IMR-90 (cell line): ENCODE measurements at regions not wholly inside any gene's neighbourhood (a gene's known extent, or its start where the extent isn't known, plus 50 kb on each side); places are given as distances from the start of the nearest gene placed in this dataset.

Experiments used
- ATAC-seq: fragments of 200-7000 bp; cut with Tn5 transposase; 2 replicates; pipeline ENCODE4 v1.9.1; 2020; ENCODE audit warnings: low read depth, mild to moderate bottlenecking, moderate library complexity
- BruUV-seq: library from RNA; stranded (reverse); fragments of 400-500 nt; replicated peaks from 2 replicates; lab custom pipeline; 2021; lab: Mats Ljungman, UMichigan
- CTCF ChIA-PET: fragments of 300-600 bp; formaldehyde crosslinking; extraction: SDS; loops from one replicate; lab custom pipeline; 2021; ENCODE audit warnings: antibody characterized with exemption; lab: Yijun Ruan, JAX
- POLR2A ChIA-PET: fragments of 300-600 bp; sonication (Branson Sonifier 250); formaldehyde crosslinking; loops from one replicate; lab custom pipeline; 2022; ENCODE audit warnings: antibody characterized with exemption; ENCODE audit not compliant: unreplicated experiment; lab: Charles Lee
- DNase-seq: peaks from one replicate; pipeline ENCODE4 v3.0.0; 2013
- H2AFZ ChIP-seq: replicated peaks from 2 replicates; pipeline ENCODE3; 2013; ENCODE audit warnings: low read length, mild to moderate bottlenecking; ENCODE audit not compliant: poor library complexity
- H2AK5ac ChIP-seq: 2 replicates; pipeline ENCODE4 v1.6.1; 2013; ENCODE audit warnings: low read depth, low read length, inconsistent platforms
- H2AK9ac ChIP-seq: replicated peaks from 2 replicates; pipeline ENCODE3; 2013; ENCODE audit warnings: mild to moderate bottlenecking, low read depth, low read length, moderate library complexity; ENCODE audit not compliant: poor library complexity
- H2BK120ac ChIP-seq: 2 replicates; pipeline ENCODE4 v1.6.1; 2013; ENCODE audit warnings: low read depth, low read length, inconsistent platforms
- H2BK15ac ChIP-seq: 3 replicates; pipeline ENCODE4 v1.6.1; 2013; ENCODE audit warnings: low read depth, low read length, inconsistent platforms
- H2BK20ac ChIP-seq: 2 replicates; pipeline ENCODE4 v1.6.1; 2013; ENCODE audit warnings: low read depth, mild to moderate bottlenecking, inconsistent platforms, low read length, moderate library complexity
- H2BK5ac ChIP-seq: 2 replicates; pipeline ENCODE4 v1.6.1; 2013; ENCODE audit warnings: mild to moderate bottlenecking, low read depth, low read length, inconsistent platforms; ENCODE audit not compliant: poor library complexity, severe bottlenecking
- H3K14ac ChIP-seq: replicated peaks from 2 replicates; pipeline ENCODE4 v1.6.1; 2013; ENCODE audit warnings: low read depth, low read length, inconsistent platforms
- H3K18ac ChIP-seq: 2 replicates; pipeline ENCODE4 v1.6.1; 2013; ENCODE audit warnings: low read depth, low read length, control low read depth
- H3K23ac ChIP-seq: 2 replicates; pipeline ENCODE4 v1.6.1; 2013; ENCODE audit warnings: low read depth, low read length, inconsistent platforms
- H3K27ac ChIP-seq: 2 replicates; pipeline ENCODE4 v1.5.1; 2013; ENCODE audit warnings: mild to moderate bottlenecking, control low read depth, low read length; ENCODE audit not compliant: insufficient read depth
- H3K27me3 ChIP-seq: 2 replicates; pipeline ENCODE4 v1.6.1; 2013; ENCODE audit warnings: low read length; ENCODE audit not compliant: control insufficient read depth, insufficient read depth
- H3K36me3 ChIP-seq: 2 replicates; pipeline ENCODE4 v1.6.1; 2013; ENCODE audit warnings: low read length, mixed read lengths; ENCODE audit not compliant: control insufficient read depth, insufficient read depth
- H3K4ac ChIP-seq: 2 replicates; pipeline ENCODE4 v1.6.1; 2013; ENCODE audit warnings: low read depth, low read length, inconsistent platforms
- H3K4me1 ChIP-seq: 2 replicates; pipeline ENCODE4 v1.6.1; 2013; ENCODE audit warnings: low read length, mixed read lengths; ENCODE audit not compliant: control insufficient read depth, insufficient read depth
- H3K4me2 ChIP-seq: 2 replicates; pipeline ENCODE4 v1.6.1; 2013; ENCODE audit warnings: low read depth, mild to moderate bottlenecking, control low read depth, low read length, moderate library complexity
- H3K4me3 ChIP-seq: 2 replicates; pipeline ENCODE4 v1.5.1; 2013; ENCODE audit warnings: low read depth, mild to moderate bottlenecking, control low read depth, low read length, moderate library complexity; ENCODE audit not compliant: insufficient read depth
- H3K56ac ChIP-seq: 2 replicates; pipeline ENCODE4 v1.6.1; 2013; ENCODE audit warnings: low read length, inconsistent platforms; ENCODE audit not compliant: insufficient read depth; ENCODE audit errors: extremely low read depth
- H3K79me1 ChIP-seq, 2 experiments: 2 replicates each; pipeline ENCODE4 v1.6.1; 2013; ENCODE audit warnings: low read length in 2 of 2, inconsistent platforms in 1 of 2, low read depth in 1 of 2
- H3K9ac ChIP-seq: 2 replicates; pipeline ENCODE4 v1.6.1; 2013; ENCODE audit warnings: low read depth, low read length, control low read depth
- H3K9me1 ChIP-seq: 2 replicates; pipeline ENCODE4 v1.6.1; 2013; ENCODE audit warnings: low read length, inconsistent platforms; ENCODE audit not compliant: insufficient read depth
- H3K9me3 ChIP-seq: 2 replicates; pipeline ENCODE4 v1.6.1; 2013; ENCODE audit warnings: low read length; ENCODE audit not compliant: control insufficient read depth, insufficient read depth
- H4K20me1 ChIP-seq: 2 replicates; pipeline ENCODE4 v1.6.1; 2013; ENCODE audit warnings: low read length, inconsistent platforms; ENCODE audit not compliant: insufficient read depth
- H4K5ac ChIP-seq: 2 replicates; pipeline ENCODE4 v1.6.1; 2013; ENCODE audit warnings: mild to moderate bottlenecking, low read depth, low read length, control low read depth
- H4K8ac ChIP-seq, 2 experiments: 2 replicates each; pipeline ENCODE4 v1.6.1; 2013; ENCODE audit warnings: low read depth in 2 of 2, low read length in 2 of 2, control low read depth in 1 of 2, inconsistent platforms in 1 of 2
- H4K91ac ChIP-seq: 2 replicates; pipeline ENCODE4 v1.6.1; 2013; ENCODE audit warnings: low read depth, low read length, inconsistent platforms; ENCODE audit not compliant: insufficient read depth
- BHLHE40 ChIP-seq: fragments of 150-350 bp; IDR thresholded peaks from 2 replicates; pipeline ENCODE4 v1.6.1; 2016; ENCODE audit warnings: mild to moderate bottlenecking, low read depth, low read length
- CEBPB ChIP-seq: IDR thresholded peaks from 2 replicates; pipeline ENCODE4 v1.6.1; 2012; ENCODE audit warnings: low read depth, low read length, improper control_type of control experiment
- CHD1 ChIP-seq: IDR thresholded peaks from 2 replicates; pipeline ENCODE4 v1.6.1; 2012; ENCODE audit warnings: low read depth, low read length, improper control_type of control experiment
- ELK1 ChIP-seq: fragments of 150-350 bp; IDR thresholded peaks from 2 replicates; pipeline ENCODE4 v1.6.1; 2016; ENCODE audit warnings: low read depth, mild to moderate bottlenecking, low read length, moderate library complexity, borderline replicate concordance
- FOS ChIP-seq: fragments of 150-350 bp; IDR thresholded peaks from 2 replicates; pipeline ENCODE4 v1.6.1; 2016; ENCODE audit warnings: low read depth, low read length
- MAFK ChIP-seq: IDR thresholded peaks from 2 replicates; pipeline ENCODE4 v1.6.1; 2012; ENCODE audit warnings: low read depth, low read length, improper control_type of control experiment
- MAZ ChIP-seq: IDR thresholded peaks from 2 replicates; pipeline ENCODE4 v1.6.1; 2012; ENCODE audit warnings: low read depth, mild to moderate bottlenecking, low read length, improper control_type of control experiment, moderate library complexity, borderline replicate concordance
- MXI1 ChIP-seq: IDR thresholded peaks from 2 replicates; pipeline ENCODE4 v1.6.1; 2012; ENCODE audit warnings: low read depth, mild to moderate bottlenecking, low read length, moderate library complexity, borderline replicate concordance
- NFE2L2 ChIP-seq: fragments of 150-350 bp; IDR thresholded peaks from 2 replicates; pipeline ENCODE4 v1.6.1; 2016; ENCODE audit warnings: low read depth, mild to moderate bottlenecking, low read length
- POLR2A ChIP-seq: IDR thresholded peaks from 2 replicates; pipeline ENCODE4 v1.6.1; 2012; ENCODE audit warnings: mild to moderate bottlenecking, low read depth, low read length
- RAD21 ChIP-seq: IDR thresholded peaks from 2 replicates; pipeline ENCODE4 v1.6.1; 2012; ENCODE audit warnings: low read length, improper control_type of control experiment
- RCOR1 ChIP-seq: IDR thresholded peaks from 2 replicates; pipeline ENCODE4 v1.6.1; 2012; ENCODE audit warnings: mild to moderate bottlenecking, low read length, improper control_type of control experiment; ENCODE audit not compliant: insufficient replicate concordance
- RFX5 ChIP-seq: IDR thresholded peaks from 2 replicates; pipeline ENCODE4 v1.8.0; 2012; ENCODE audit warnings: low read depth, mild to moderate bottlenecking, low read length, moderate library complexity
- SMC3 ChIP-seq: fragments of 150-350 bp; IDR thresholded peaks from 2 replicates; pipeline ENCODE4 v1.6.1; 2016; ENCODE audit warnings: low read depth, mild to moderate bottlenecking, antibody characterized with exemption, low read length, moderate library complexity
- USF2 ChIP-seq: fragments of 150-350 bp; IDR thresholded peaks from 2 replicates; pipeline ENCODE4 v1.6.1; 2017; ENCODE audit warnings: mild to moderate bottlenecking, antibody characterized with exemption, low read length, low read depth
- WGBS, 2 experiments: methylation state at CpG; one replicate each; pipeline versions ENCODE4 v1.1.5 to v1.1.7; 2013; ENCODE audit warnings: missing lambda C conversion rate in 2 of 2; ENCODE audit not compliant: insufficient read length in 1 of 2; ENCODE audit errors: extremely low coverage in 2 of 2; 5-methylcytosine and 5-hydroxymethylcytosine counted together
- dilution Hi-C: fragments of 300-500 bp; cut with HindIII; formaldehyde crosslinking; loops from one replicate; pipeline ENCODE4 v1.14.3; 2018; ENCODE audit warnings: low sequenced_read_pairs; ENCODE audit not compliant: unreplicated experiment
- in situ Hi-C: fragments of 300-500 bp; cut with MboI; formaldehyde crosslinking; loops from 3 replicates; pipeline ENCODE4 v1.14.3; 2019; ENCODE audit warnings: low sequenced_read_pairs, inconsistent platforms, mixed read lengths
- intact Hi-C: fragments of 100-400 bp; cut with micrococcal nuclease; formaldehyde crosslinking; loops from 2 replicates; pipeline ENCODE4 v1.10.0; 2022
- TF ChIP-seq, protein P1 (sequence below): conservative IDR thresholded peaks from 2 replicates; pipeline ENCODE4 v1.5.1; 2012; ENCODE audit warnings: mild to moderate bottlenecking, low read depth, low read length, improper control_type of control experiment

GRCh38 chr12:31217356-31218130, 108.4 kb downstream of the SINHCAF start:
- BruUV-seq, result no TSS peak
- WGBS, 2 experiments, result no CpG with 5 or more reads among the region's 19 CpGs
- Histone ChIP-seq H4K91ac (no peak overlapping the region), H2BK15ac (no peak overlapping the region), H3K4me2 (no peak overlapping the region), H3K27ac (no peak overlapping the region), H3K56ac (no peak overlapping the region), H2BK120ac (no peak overlapping the region), H3K14ac (no peak overlapping the region), H3K18ac (no peak overlapping the region), H2BK20ac (no peak overlapping the region), H2AK5ac (no peak overlapping the region), H3K27me3 (peaks cover 30% of the 10 kb centered on the region), H3K36me3 (no peaks in the 10 kb centered on the region), H3K4ac (no peak overlapping the region), H4K20me1 (no peaks in the 10 kb centered on the region), H3K9me1 (no peaks in the 10 kb centered on the region), H3K4me3 (no peak overlapping the region), H3K9me3 (no peaks in the 10 kb centered on the region), H2AFZ (no peak overlapping the region), H4K5ac (no peak overlapping the region), H3K4me1 (no peaks in the 10 kb centered on the region), H3K23ac (no peak overlapping the region), H2AK9ac (no peak overlapping the region), H2BK5ac (no peak overlapping the region), H3K79me1 (no peaks in the 10 kb centered on the region), H4K8ac (no peak overlapping the region), H3K9ac (no peak overlapping the region)
- in situ Hi-C loops, result no loop called here
- no peak for TF ChIP-seq RCOR1
- no peak for TF ChIP-seq FOS
- TF ChIP-seq CHD1, result no peak
- no peak for TF ChIP-seq MXI1
- TF ChIP-seq SMC3, result no peak
- no peak for TF ChIP-seq BHLHE40
- TF ChIP-seq POLR2A, result no peak
- no peak for TF ChIP-seq RAD21
- no peak for TF ChIP-seq MAFK
- TF ChIP-seq, protein P1, sequence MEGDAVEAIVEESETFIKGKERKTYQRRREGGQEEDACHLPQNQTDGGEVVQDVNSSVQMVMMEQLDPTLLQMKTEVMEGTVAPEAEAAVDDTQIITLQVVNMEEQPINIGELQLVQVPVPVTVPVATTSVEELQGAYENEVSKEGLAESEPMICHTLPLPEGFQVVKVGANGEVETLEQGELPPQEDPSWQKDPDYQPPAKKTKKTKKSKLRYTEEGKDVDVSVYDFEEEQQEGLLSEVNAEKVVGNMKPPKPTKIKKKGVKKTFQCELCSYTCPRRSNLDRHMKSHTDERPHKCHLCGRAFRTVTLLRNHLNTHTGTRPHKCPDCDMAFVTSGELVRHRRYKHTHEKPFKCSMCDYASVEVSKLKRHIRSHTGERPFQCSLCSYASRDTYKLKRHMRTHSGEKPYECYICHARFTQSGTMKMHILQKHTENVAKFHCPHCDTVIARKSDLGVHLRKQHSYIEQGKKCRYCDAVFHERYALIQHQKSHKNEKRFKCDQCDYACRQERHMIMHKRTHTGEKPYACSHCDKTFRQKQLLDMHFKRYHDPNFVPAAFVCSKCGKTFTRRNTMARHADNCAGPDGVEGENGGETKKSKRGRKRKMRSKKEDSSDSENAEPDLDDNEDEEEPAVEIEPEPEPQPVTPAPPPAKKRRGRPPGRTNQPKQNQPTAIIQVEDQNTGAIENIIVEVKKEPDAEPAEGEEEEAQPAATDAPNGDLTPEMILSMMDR, result no peak
- TF ChIP-seq NFE2L2, result no peak
- no peak for TF ChIP-seq MAZ
- no peak for TF ChIP-seq ELK1
- TF ChIP-seq CEBPB, result no peak
- TF ChIP-seq USF2, result no peak
- TF ChIP-seq RFX5, result no peak
- DNase-seq (no peak), ATAC-seq (no peak)
- POLR2A ChIA-PET, result no interaction called here
- CTCF ChIA-PET, result no interaction called here
- intact Hi-C loops, result no loop called here
- dilution Hi-C loops, result no loop called here
